ENCODE measurements at regions not wholly inside any gene's neighbourhood (a gene's known extent, or its start where the extent isn't known, plus 50 kb on each side); places are given as distances from the start of the nearest gene placed in this dataset.

- no peak overlapping the region for H2AFZ ChIP-seq (ENCODE audit: low read depth)
- no peak overlapping the region for H3K4me2 ChIP-seq
- no peak overlapping the region for H3K4me3 ChIP-seq (IDR thresholded peaks at IDR 0.05; ENCODE audit: insufficient read depth, low read depth, low read length)
- H4K20me1 ChIP-seq (ENCODE audit: insufficient read depth) = no peaks in the 10 kb centered on the region
- H3K79me2 ChIP-seq (ENCODE audit: insufficient read depth, low read depth) = no peaks in the 10 kb centered on the region
- no peaks in the 10 kb centered on the region for H3K27me3 ChIP-seq (ENCODE audit: insufficient read depth, low read depth)
- TF ChIP-seq CTCF (conservative IDR thresholded peaks at IDR 0.05; ENCODE audit: low read depth, low read length) = no peak
- H3K36me3 ChIP-seq (ENCODE audit: insufficient read depth) = no peaks in the 10 kb centered on the region
- no peaks in the 10 kb centered on the region for H3K4me1 ChIP-seq (ENCODE audit: low read depth, poor library complexity, severe bottlenecking)
- no peak overlapping the region for H3K27ac ChIP-seq
- no peak overlapping the region for H3K9ac ChIP-seq
Measured at GRCh38 chr7:89797965-89798598, 356.2 kb upstream of the STEAP1 start.

GRCh38 chr7:89798599-89798996, 355.7 kb upstream of the STEAP1 start:
- no peak overlapping the region for H3K4me3 ChIP-seq (IDR thresholded peaks at IDR 0.05; ENCODE audit: insufficient read depth, low read depth, low read length)
- no peaks in the 10 kb centered on the region for H3K79me2 ChIP-seq (ENCODE audit: insufficient read depth, low read depth)
- H3K36me3 ChIP-seq (ENCODE audit: insufficient read depth) = no peaks in the 10 kb centered on the region
- H3K27ac ChIP-seq = no peak overlapping the region
- H4K20me1 ChIP-seq (ENCODE audit: insufficient read depth) = no peaks in the 10 kb centered on the region
- no peaks in the 10 kb centered on the region for H3K4me1 ChIP-seq (ENCODE audit: low read depth, poor library complexity, severe bottlenecking)
- no peak overlapping the region for H3K4me2 ChIP-seq
- no peaks in the 10 kb centered on the region for H3K27me3 ChIP-seq (ENCODE audit: insufficient read depth, low read depth)
- no peak for TF ChIP-seq CTCF (conservative IDR thresholded peaks at IDR 0.05; ENCODE audit: low read depth, low read length)
- H3K9ac ChIP-seq = no peak overlapping the region
- H2AFZ ChIP-seq (ENCODE audit: low read depth) = no peak overlapping the region

GRCh38 chr7:89800761-89801160, 353.5 kb upstream of the STEAP1 start:
- H3K9ac ChIP-seq = no peak overlapping the region

GRCh38 chr7:89809291-89809690, 345.0 kb upstream of the STEAP1 start:
- Histone ChIP-seq H3K4me3 (IDR thresholded peaks at IDR 0.05; ENCODE audit: insufficient read depth, low read depth, low read length) (no peak overlapping the region), H2AFZ (ENCODE audit: low read depth) (no peak overlapping the region), H3K27ac (no peak overlapping the region), H3K9ac (no peak overlapping the region), H3K4me1 (ENCODE audit: low read depth, poor library complexity, severe bottlenecking) (no peaks in the 10 kb centered on the region), H3K79me2 (ENCODE audit: insufficient read depth, low read depth) (no peaks in the 10 kb centered on the region), H3K27me3 (ENCODE audit: insufficient read depth, low read depth) (no peaks in the 10 kb centered on the region), H4K20me1 (ENCODE audit: insufficient read depth) (no peaks in the 10 kb centered on the region), H3K36me3 (ENCODE audit: insufficient read depth) (no peaks in the 10 kb centered on the region), H3K4me2 (no peak overlapping the region)
- no peak for TF ChIP-seq CTCF (conservative IDR thresholded peaks at IDR 0.05; ENCODE audit: low read depth, low read length)

More at GRCh38 chr7:89800761-89801160, 353.5 kb upstream of the STEAP1 start:
- Histone ChIP-seq H3K79me2 (ENCODE audit: insufficient read depth, low read depth) (no peaks in the 10 kb centered on the region), H3K4me3 (IDR thresholded peaks at IDR 0.05; ENCODE audit: insufficient read depth, low read depth, low read length) (no peak overlapping the region), H2AFZ (ENCODE audit: low read depth) (no peak overlapping the region), H3K4me2 (no peak overlapping the region), H3K27ac (no peak overlapping the region), H3K4me1 (ENCODE audit: low read depth, poor library complexity, severe bottlenecking) (no peaks in the 10 kb centered on the region), H4K20me1 (ENCODE audit: insufficient read depth) (no peaks in the 10 kb centered on the region), H3K36me3 (ENCODE audit: insufficient read depth) (no peaks in the 10 kb centered on the region), H3K27me3 (ENCODE audit: insufficient read depth, low read depth) (no peaks in the 10 kb centered on the region)
- no peak for TF ChIP-seq CTCF (conservative IDR thresholded peaks at IDR 0.05; ENCODE audit: low read depth, low read length)
